ENCODE measurements at regions not wholly inside any gene's neighbourhood (a gene's known extent, or its start where the extent isn't known, plus 50 kb on each side); places are given as distances from the start of the nearest gene placed in this dataset.

DNA sequence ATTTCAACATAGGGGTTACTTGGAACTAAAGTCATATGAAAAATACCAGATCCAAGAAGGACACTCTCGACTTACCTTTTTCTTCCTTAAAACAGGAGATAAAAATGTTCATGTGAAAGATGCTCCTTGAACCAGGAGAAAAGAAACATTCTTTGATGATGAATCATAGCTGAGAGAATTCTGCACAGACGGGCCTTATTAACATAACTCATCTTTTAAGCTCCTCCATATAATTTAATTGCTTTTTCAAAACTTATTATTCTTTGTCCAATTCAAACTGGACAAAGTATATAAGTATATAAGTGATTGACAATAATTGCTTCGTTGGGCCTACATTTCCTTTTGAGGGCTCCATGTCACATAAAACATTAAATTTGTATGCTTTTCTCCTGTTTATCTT is 945.2 kb upstream of the C9orf72 start:
- TF ChIP-seq, protein P1, sequence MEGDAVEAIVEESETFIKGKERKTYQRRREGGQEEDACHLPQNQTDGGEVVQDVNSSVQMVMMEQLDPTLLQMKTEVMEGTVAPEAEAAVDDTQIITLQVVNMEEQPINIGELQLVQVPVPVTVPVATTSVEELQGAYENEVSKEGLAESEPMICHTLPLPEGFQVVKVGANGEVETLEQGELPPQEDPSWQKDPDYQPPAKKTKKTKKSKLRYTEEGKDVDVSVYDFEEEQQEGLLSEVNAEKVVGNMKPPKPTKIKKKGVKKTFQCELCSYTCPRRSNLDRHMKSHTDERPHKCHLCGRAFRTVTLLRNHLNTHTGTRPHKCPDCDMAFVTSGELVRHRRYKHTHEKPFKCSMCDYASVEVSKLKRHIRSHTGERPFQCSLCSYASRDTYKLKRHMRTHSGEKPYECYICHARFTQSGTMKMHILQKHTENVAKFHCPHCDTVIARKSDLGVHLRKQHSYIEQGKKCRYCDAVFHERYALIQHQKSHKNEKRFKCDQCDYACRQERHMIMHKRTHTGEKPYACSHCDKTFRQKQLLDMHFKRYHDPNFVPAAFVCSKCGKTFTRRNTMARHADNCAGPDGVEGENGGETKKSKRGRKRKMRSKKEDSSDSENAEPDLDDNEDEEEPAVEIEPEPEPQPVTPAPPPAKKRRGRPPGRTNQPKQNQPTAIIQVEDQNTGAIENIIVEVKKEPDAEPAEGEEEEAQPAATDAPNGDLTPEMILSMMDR (conservative IDR thresholded peaks at IDR 0.05 in 1 of 2, IDR thresholded peaks at IDR 0.05 in 1 of 2; ENCODE audit: extremely low read depth in 1 of 2, insufficient read depth in 1 of 2, low read depth in 1 of 2, low read length in 2 of 2) = no peak
- no peak for TF ChIP-seq EZH2 (IDR thresholded peaks at IDR 0.05; ENCODE audit: borderline replicate concordance, low read length)

Measured in mammary epithelial cell (primary cell).